ENCODE measurements at regions not wholly inside any gene's neighbourhood (a gene's known extent, or its start where the extent isn't known, plus 50 kb on each side); places are given as distances from the start of the nearest gene placed in this dataset.

DNA sequence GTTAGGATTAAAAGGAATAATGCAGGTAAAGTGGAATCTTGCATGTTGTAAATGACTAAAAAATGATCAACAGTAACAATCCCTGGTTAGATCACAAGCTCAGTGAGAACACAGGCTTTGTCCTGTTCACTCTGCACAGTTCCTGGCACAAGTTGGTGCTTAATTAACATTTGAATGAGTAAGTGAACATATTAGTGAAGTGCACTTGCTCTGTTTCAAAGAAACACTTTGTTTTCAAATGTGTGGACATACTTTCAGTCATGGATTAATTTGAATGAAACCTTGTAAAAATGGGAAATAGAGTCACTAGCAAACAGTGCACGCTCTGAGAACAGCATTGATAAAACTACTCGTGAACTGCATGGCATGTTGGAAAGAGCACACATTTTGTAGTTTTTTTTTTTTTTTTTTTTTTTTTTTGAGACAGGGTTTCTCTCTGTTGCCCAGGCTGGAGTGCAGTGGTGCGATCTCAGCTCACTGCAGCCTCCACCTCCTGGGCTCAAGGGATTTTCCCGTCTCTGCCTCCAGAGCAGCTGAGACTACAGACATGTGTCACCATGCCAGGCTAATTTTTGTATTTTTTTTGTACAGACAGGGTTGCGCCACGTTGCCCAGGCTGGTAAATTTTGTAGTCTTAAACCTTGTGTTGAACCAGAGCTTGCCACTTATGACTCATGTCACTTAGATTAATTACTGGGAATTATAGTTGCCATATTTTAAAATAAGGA is 159.9 kb downstream of the LURAP1L start:
- no peak for DNase-seq

GRCh38 chr9:12935714-12936113 is 160.9 kb downstream of the LURAP1L start:
- DNase-seq, result no peak

GRCh38 chr9:12954441-12954840 is 179.6 kb downstream of the LURAP1L start:
- DNase-seq, result no peak

DNA sequence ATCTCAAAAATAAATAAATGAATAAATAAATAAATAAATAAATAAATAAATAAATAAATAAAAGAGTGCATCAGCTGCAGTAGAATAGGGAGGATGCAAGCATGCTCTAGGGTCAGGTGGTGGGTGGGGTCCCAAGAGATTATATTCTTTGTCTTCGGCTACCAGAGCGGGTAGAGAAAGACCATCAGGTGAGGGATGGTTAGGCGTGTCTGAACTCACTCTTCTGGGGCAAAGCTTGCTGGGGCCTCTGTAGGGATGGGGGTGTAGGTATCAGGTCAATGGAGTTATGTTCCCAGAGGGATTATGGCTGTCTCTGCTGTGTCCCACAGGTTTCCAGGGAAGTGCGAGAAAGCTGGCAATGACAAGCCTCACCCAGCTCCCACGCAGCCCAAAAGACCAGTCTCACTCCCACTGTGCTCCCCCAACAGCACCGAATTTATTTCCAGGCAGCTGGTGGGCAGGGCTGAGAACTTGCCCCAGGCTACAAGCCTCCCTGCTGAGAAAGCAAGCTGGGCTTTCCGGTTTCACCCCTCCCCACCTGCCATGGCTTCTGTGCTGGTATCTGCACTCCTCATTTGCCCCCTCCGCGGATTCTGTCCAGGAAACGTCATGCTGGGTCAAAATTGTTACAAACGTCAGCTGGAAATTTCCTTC is 180.8 kb downstream of the LURAP1L start:
- DNase-seq, result no peak

DNA sequence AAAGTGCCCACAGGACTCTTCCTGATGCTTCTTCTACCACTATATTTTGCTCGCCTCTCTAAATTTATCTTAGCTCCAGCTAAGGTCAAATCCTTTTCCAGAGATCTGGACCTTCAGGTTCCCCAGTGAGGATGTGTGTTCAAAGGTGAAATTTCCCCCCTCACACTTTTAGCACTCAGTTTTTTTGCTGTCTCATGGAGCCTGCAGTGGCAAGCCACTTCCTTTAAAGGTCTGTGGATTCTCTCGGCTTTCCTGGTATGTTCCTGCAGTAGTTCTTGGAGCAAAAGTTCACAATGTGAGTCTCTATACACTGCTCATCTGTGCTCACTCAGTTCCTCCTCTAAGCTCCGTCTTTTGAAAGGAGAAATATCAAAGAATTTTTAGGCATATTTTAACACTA is 181.4 kb downstream of the LURAP1L start:
- DNase-seq, result no peak

DNA sequence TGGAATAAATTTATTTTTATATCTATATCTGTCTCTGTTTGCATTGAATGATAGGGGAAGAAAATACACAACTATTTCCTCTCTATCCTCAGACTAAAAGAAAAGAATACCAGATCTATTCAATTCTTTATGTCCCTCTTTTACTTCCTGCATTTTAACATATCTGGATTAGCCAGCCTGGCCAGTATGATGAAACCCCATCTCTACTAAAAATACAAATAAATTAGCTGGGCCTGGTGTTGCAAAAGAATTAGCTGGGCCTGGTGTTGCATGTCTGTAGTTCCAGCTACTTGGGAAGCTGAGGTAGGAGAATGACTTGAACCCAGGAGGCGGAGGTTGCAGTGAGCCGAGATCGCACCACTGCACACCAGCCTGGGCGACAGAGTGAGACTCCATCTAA is 182.0 kb downstream of the LURAP1L start:
- DNase-seq, result no peak

- DNase-seq, result no peak
Measured at GRCh38 chr9:12958279-12958678, 183.5 kb downstream of the LURAP1L start.

DNA sequence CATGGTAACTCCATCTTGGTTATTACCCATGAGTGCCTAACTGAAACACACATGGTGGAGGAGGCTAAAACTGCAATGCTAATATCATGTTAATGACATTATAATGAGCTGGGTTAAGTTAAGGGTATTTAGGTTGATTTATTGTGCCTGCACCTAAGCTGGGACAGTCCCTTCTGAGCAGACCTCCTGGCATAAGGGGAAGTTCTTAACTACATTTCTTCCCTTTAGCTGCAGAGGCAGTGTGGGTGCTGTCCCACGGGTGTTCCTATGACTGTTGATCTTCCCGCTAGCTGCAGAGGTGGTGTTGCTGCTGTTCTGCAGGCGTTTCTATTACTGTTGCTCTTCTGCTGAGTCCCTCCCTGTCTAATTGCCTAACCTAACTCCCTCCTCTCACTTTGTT is 183.9 kb downstream of the LURAP1L start:
- DNase-seq, result no peak

DNA sequence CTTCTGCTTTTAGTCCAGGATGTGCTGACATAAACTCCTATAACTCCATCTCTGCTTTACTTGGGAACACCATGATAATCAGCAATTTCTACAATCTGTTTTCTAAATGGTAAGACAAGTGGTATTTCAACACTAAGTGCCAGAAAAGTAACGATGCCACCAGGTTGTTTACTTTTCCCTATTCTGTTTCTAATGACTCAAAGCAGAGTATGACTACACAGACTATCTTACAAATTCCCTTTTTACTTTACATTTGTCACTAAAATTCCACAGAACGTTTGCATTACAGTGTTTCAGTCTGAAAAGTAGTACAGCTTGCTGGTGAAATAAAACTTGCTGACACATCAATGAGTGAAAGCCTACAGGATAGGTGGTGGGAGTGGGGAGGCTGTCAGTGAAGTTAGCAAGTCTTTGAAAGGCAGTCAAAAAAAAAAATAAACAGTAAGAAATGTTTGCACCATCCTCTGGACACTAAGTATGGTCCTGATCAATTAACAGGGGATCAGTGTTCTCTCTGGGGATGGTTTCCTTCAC is 186.5 kb downstream of the LURAP1L start:
- no peak for DNase-seq

- DNase-seq, result no peak
Measured at GRCh38 chr9:12963537-12963936, 188.7 kb downstream of the LURAP1L start.

DNA sequence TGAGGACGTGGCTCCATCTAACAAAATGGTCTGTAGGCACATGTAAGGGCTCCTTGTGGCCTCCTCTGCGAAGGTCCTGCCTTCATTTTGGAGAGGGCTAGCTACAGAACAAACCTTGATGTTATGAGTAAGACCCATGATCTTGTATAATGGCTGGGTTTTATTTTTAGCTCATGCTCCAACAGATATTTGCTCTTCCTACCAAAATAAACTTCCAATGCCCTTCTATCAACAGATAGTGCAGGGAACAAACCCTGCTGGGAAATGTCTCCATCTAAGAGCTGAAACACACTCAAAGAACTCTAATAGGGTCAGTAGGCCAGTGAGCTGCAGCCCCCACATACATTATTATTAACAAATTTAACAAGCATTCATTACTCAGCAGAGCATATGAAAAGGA is 189.5 kb downstream of the LURAP1L start:
- DNase-seq, result no peak

GRCh38 chr9:12965303-12965702 is 190.5 kb downstream of the LURAP1L start:
- DNase-seq, result no peak

- no peak for DNase-seq
Measured at GRCh38 chr9:12968093-12968492, 193.3 kb downstream of the LURAP1L start.

GRCh38 chr9:12972608-12973589 is 198.1 kb downstream of the LURAP1L start:
- DNase-seq, result peak; percentile 30

DNA sequence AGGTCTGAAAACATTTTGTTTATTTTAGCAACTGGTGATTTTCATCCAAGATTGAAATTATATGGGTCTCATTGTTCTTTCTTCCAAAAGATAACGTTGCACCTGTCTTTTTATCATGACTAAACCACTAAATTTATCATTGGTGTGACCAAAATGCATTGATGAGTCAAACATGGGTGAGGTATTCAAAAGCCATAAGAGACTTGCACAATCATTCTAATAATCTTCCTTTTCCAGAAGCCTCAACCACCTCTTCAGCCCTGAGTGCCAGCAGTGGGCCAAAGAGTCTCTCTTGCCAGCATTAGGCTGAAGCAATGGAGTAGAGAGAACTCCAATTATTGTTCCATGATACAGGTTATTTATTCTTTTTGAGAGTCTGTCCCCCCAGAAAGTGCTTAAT is 198.9 kb downstream of the LURAP1L start:
- no peak for DNase-seq

DNA sequence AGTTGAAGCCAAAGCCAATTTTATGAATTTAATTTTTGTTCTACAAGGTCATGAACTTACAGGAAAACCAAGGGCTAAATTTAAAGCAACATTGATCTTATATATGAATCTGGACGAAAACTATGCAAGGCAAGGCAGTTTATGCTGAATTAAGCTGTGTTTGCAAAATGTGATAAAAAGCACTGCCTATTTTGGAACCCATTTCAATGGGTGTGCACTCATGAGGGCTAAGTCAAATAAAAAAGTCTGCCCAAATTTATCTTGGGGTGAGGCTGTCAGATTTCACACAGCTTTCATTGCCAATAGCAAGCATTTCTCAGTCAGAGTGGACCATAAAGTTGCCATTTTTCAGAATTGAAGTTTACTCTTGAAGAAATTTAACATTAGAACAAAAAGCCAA is 199.9 kb downstream of the LURAP1L start:
- no peak for DNase-seq

GRCh38 chr9:12975496-12975895 is 200.7 kb downstream of the LURAP1L start:
- no peak for DNase-seq

DNA sequence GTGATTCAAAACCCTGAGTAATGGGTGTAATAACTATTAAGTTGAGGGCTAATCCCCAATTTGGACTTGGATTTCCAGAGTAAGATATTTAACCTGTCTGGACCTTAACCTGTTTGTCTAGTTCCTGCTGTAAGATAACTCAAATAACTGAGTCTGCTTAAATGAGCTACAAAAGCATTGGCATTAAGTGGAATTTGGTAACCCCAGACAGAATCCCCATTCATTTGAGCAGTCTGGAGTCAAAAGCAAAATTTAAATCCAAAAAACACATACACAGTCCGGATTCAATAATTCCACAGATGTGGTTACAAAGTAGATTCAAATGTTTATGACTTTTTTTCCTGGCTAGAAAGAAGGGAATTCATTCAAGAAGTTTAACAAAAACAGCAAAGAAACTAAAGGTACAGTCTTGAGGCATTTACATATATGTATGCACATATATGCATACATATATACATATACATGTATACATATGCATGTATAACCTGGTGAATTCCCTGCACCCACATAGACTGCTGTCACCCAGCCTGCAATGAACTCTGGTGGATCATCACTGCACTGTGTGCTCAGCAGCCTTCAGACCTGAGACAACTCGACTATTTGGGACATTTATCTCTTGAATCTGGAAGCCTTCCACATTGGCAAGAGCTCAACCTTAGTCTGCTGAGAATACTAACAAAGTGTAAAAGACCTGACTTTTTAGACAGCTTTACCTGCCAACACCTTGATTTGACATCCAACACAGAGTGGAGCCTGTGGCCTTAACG is 205.4 kb downstream of the LURAP1L start:
- no peak for DNase-seq

DNA sequence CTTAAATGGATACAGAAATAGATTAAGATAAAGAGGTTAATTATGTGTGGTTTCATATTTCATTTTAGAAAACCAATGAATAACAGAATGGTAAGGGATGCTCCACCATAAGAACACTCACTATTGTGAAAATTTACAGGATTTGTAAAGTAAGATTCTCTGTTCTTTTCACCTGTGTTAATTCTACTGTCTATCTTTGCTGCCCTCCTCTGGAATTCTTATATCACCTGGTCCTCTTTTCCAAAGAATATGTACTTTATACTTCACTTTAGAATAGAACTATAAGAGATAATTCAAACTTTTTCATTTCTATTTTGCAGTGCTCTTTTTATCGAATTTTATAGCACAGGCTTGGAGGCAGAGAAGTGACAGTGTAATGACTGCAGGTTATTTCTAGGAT is 213.4 kb downstream of the LURAP1L start:
- DNase-seq, result no peak

- DNase-seq, result no peak
Measured at GRCh38 chr9:12989669-12990068, 214.8 kb downstream of the LURAP1L start.

DNA sequence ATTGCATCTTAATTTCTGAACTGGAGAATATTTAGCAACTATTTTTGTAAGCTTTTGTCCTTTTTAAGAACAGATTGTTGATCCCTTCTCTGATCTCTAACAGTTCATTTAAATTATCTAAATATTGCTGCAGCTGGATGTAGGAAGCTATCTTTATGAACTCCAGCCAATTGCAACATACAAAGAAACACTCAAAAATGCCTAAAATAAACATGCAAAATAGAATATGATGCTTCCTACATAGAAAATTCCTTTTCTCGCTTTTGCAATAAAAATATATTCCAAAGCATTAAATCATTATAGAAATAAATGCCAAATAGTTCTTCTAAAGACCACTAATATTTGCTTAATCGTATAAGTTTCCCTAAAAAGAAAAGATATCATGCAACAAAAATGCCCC is 218.6 kb downstream of the LURAP1L start:
- no peak for DNase-seq

DNA sequence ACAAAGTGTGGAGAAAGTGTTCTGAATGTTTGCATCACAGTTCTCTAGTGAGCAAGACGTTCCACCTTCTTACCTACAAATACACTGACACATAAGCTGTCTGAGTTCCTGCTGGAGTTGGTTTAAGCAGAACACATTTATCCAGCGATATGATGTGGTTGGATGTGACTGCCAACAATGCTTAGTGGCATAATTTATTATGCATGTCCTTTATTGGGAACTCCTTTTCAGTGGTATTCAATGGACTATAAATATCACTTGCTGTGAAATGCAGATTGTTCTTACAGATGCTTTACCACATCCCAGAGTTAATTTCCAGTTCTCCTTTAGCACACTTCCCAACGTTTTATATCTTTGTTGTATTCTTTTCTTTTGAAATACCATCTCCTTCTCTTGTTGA is 222.2 kb downstream of the LURAP1L start:
- no peak for DNase-seq

All from hematopoietic multipotent progenitor cell treated with erythropoietin and hydrocortisone succinate and interleukin-3 and kit ligand, for 6 days (in vitro differentiated cells).